H9 (cell line): ENCODE measurements at regions not wholly inside any gene's neighbourhood (a gene's known extent, or its start where the extent isn't known, plus 50 kb on each side); places are given as distances from the start of the nearest gene placed in this dataset.

Experiments
- DNase-seq: peaks from one replicate; pipeline ENCODE4 v3.0.0-alpha.2; 2017
- H2AFZ ChIP-seq: one replicate; pipeline ENCODE4 v1.6.1; 2013; ENCODE audit warnings: mild to moderate bottlenecking, low read length, control low read depth, moderate library complexity
- H2AK5ac ChIP-seq: 2 replicates; pipeline ENCODE4 v1.6.1; 2013; ENCODE audit warnings: low read length, control low read depth, mixed read lengths; ENCODE audit not compliant: insufficient read length
- H2BK120ac ChIP-seq: one replicate; pipeline ENCODE4 v1.6.1; 2013; ENCODE audit warnings: low read depth, mild to moderate bottlenecking, low read length, control low read depth, inconsistent platforms; ENCODE audit not compliant: poor library complexity, severe bottlenecking
- H2BK12ac ChIP-seq: 2 replicates; pipeline ENCODE4 v1.6.1; 2013; ENCODE audit warnings: low read length, control low read depth, mixed read lengths, low read depth; ENCODE audit not compliant: insufficient read length
- H2BK15ac ChIP-seq: 2 replicates; pipeline ENCODE4 v1.6.1; 2013; ENCODE audit warnings: low read depth, low read length, control low read depth
- H2BK20ac ChIP-seq: one replicate; pipeline ENCODE4 v1.6.1; 2013; ENCODE audit warnings: low read depth, mild to moderate bottlenecking, low read length, control low read depth, inconsistent platforms; ENCODE audit not compliant: poor library complexity, severe bottlenecking
- H2BK5ac ChIP-seq: 2 replicates; pipeline ENCODE4 v1.6.1; 2013; ENCODE audit warnings: low read length, control low read depth, mixed read lengths; ENCODE audit not compliant: insufficient read length
- H3K14ac ChIP-seq: 2 replicates; pipeline ENCODE4 v1.6.1; 2013; ENCODE audit warnings: low read length, control low read depth; ENCODE audit not compliant: insufficient read depth
- H3K18ac ChIP-seq: 2 replicates; pipeline ENCODE4 v1.6.1; 2013; ENCODE audit warnings: low read depth, mild to moderate bottlenecking, mixed read lengths, low read length, control low read depth; ENCODE audit not compliant: insufficient read length
- H3K23ac ChIP-seq: 2 replicates; pipeline ENCODE4 v1.6.1; 2013; ENCODE audit warnings: low read length, control low read depth, mixed read lengths, low read depth; ENCODE audit not compliant: insufficient read length
- H3K23me2 ChIP-seq: 2 replicates; pipeline ENCODE4 v1.6.1; 2013; ENCODE audit warnings: low read depth, mild to moderate bottlenecking, mixed read lengths, low read length, control low read depth; ENCODE audit not compliant: insufficient read length, poor library complexity, severe bottlenecking
- H3K27ac ChIP-seq: 2 replicates; pipeline ENCODE4 v1.5.1; 2013; ENCODE audit warnings: low read length, control low read depth, mixed read lengths, low read depth; ENCODE audit not compliant: insufficient read length
- H3K27me3 ChIP-seq: 2 replicates; pipeline ENCODE4 v1.6.1; 2013; ENCODE audit warnings: low read length, control low read depth, inconsistent platforms; ENCODE audit not compliant: insufficient read depth
- H3K4ac ChIP-seq: 2 replicates; pipeline ENCODE4 v1.6.1; 2013; ENCODE audit warnings: low read depth, mild to moderate bottlenecking, control low read depth, inconsistent platforms, low read length, moderate library complexity
- H3K4me1 ChIP-seq: 2 replicates; pipeline ENCODE4 v1.6.1; 2013; ENCODE audit warnings: low read length, control low read depth, inconsistent platforms; ENCODE audit not compliant: insufficient read depth
- H3K4me2 ChIP-seq: 2 replicates; pipeline ENCODE4 v1.6.1; 2013; ENCODE audit warnings: low read length, control low read depth, mixed read lengths; ENCODE audit not compliant: insufficient read length, insufficient read depth
- H3K56ac ChIP-seq: 2 replicates; pipeline ENCODE4 v1.6.1; 2013; ENCODE audit warnings: low read depth, mild to moderate bottlenecking, mixed read lengths, low read length, control low read depth; ENCODE audit not compliant: insufficient read length
- H3K79me1 ChIP-seq: 2 replicates; pipeline ENCODE4 v1.6.1; 2013; ENCODE audit warnings: low read depth, mild to moderate bottlenecking, moderate library complexity, low read length, control low read depth, inconsistent platforms; ENCODE audit not compliant: insufficient read depth, poor library complexity, severe bottlenecking
- H3K79me2 ChIP-seq: 2 replicates; pipeline ENCODE4 v1.6.1; 2013; ENCODE audit warnings: low read length, control low read depth, inconsistent platforms; ENCODE audit not compliant: insufficient read depth
- H3K9ac ChIP-seq: 2 replicates; pipeline ENCODE4 v1.6.1; 2013; ENCODE audit warnings: low read length, control low read depth, mixed read lengths; ENCODE audit not compliant: insufficient read length; ENCODE audit errors: extremely low read depth
- H3K9me3 ChIP-seq: one replicate; pipeline ENCODE4 v1.6.1; 2013; ENCODE audit warnings: low read depth, low read length, inconsistent platforms; ENCODE audit not compliant: control insufficient read depth
- H3T11ph ChIP-seq: one replicate; pipeline ENCODE4 v1.6.1; 2013; ENCODE audit warnings: mild to moderate bottlenecking, low read length, control low read depth, inconsistent platforms
- H4K20me1 ChIP-seq: one replicate; pipeline ENCODE4 v1.6.1; 2013; ENCODE audit not compliant: control insufficient read depth, insufficient read length, insufficient read depth
- H4K5ac ChIP-seq: 2 replicates; pipeline ENCODE4 v1.6.1; 2013; ENCODE audit warnings: low read depth, mild to moderate bottlenecking, mixed read lengths, low read length, control low read depth; ENCODE audit not compliant: insufficient read length
- H4K8ac ChIP-seq: replicated peaks from 2 replicates; pipeline ENCODE4 v1.6.1; 2013; ENCODE audit warnings: low read length, control low read depth, mixed read lengths, low read depth; ENCODE audit not compliant: insufficient read length
- H4K91ac ChIP-seq: 2 replicates; pipeline ENCODE4 v1.6.1; 2013; ENCODE audit warnings: low read depth, mild to moderate bottlenecking, moderate library complexity, mixed read lengths, low read length, control low read depth; ENCODE audit not compliant: insufficient read length
- H3K27ac Mint-ChIP-seq, 3 experiments: 2 replicates in 2 of 3; 3 replicates in 1 of 3; pipeline ENCODE4 v1.8.0; 2020 to 2021; ENCODE audit warnings: mixed read lengths in 3 of 3, mild to moderate bottlenecking in 1 of 3, moderate library complexity in 1 of 3
- H3K27me3 Mint-ChIP-seq: 2 replicates; pipeline ENCODE4 v1.8.0; 2021; ENCODE audit warnings: low read depth, mild to moderate bottlenecking, moderate library complexity, mixed read lengths
- H3K36me3 Mint-ChIP-seq, 3 experiments: 2 replicates in 2 of 3; 3 replicates in 1 of 3; pipeline ENCODE4 v1.8.0; 2020 to 2021; ENCODE audit warnings: low read depth in 3 of 3, mixed read lengths in 3 of 3; ENCODE audit not compliant: insufficient read depth in 1 of 3
- H3K4me1 Mint-ChIP-seq, 2 experiments: 2 replicates each; pipeline ENCODE4 v1.8.0; 2020; ENCODE audit warnings: mixed read lengths in 2 of 2
- H3K4me3 Mint-ChIP-seq, 2 experiments: 2 replicates in 1 of 2; 3 replicates in 1 of 2; pipeline ENCODE4 v1.8.0; 2020 to 2021; ENCODE audit warnings: mild to moderate bottlenecking in 2 of 2, mixed read lengths in 2 of 2, moderate library complexity in 1 of 2
- H3K9me3 Mint-ChIP-seq, 2 experiments: 2 replicates in 1 of 2; 3 replicates in 1 of 2; pipeline ENCODE4 v1.8.0; 2020; ENCODE audit warnings: mild to moderate bottlenecking in 2 of 2, mixed read lengths in 2 of 2, moderate library complexity in 1 of 2
- WGBS: extraction: QIAGEN DNeasy Blood & Tissue Kit; methylation state at CpG from one replicate; pipeline ENCODE4 v1.1.7; 2013; ENCODE audit warnings: missing lambda C conversion rate, low lambda C conversion rate, mixed read lengths; ENCODE audit not compliant: insufficient read length; ENCODE audit errors: extremely low coverage; 5-methylcytosine and 5-hydroxymethylcytosine counted together
- TF ChIP-seq, protein P1 (sequence below): fragments of 200-600 bp; sonication (generic); conservative IDR thresholded peaks from 3 replicates; pipeline ENCODE4 v1.8.0; 2021; ENCODE audit warnings: antibody characterized with exemption, mild to moderate bottlenecking

DNA sequence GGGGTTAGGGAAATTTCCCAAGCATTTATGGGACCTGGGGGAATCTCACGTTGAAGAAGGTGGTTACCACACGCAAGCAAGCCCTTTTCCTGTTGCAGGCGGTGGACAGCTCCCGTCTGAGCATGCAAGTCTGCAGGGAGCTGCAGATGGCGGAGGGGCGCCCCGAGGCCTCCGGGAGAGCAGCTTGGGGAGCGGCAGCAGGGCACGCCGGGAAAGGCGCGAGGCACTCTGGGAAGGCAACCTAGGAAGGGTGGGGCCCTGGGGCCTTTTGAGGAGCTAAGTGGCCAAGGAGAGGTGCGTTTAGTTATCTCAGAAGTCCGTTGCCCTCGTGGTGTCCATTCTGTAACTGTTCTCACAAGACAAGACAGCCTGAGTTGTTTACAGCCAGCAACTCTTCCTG lies 57.0 kb upstream of the SLC25A4 start:
- H2AFZ ChIP-seq, result no peak overlapping the region
- H4K91ac ChIP-seq, result no peak overlapping the region
- DNase-seq, result peak; percentile 60
- H3K27me3 Mint-ChIP-seq, result no peaks in the 10 kb centered on the region
- H3K23me2 ChIP-seq, result no peaks in the 10 kb centered on the region
- TF ChIP-seq, protein P1, sequence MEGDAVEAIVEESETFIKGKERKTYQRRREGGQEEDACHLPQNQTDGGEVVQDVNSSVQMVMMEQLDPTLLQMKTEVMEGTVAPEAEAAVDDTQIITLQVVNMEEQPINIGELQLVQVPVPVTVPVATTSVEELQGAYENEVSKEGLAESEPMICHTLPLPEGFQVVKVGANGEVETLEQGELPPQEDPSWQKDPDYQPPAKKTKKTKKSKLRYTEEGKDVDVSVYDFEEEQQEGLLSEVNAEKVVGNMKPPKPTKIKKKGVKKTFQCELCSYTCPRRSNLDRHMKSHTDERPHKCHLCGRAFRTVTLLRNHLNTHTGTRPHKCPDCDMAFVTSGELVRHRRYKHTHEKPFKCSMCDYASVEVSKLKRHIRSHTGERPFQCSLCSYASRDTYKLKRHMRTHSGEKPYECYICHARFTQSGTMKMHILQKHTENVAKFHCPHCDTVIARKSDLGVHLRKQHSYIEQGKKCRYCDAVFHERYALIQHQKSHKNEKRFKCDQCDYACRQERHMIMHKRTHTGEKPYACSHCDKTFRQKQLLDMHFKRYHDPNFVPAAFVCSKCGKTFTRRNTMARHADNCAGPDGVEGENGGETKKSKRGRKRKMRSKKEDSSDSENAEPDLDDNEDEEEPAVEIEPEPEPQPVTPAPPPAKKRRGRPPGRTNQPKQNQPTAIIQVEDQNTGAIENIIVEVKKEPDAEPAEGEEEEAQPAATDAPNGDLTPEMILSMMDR, result no peak
- H3K9me3 Mint-ChIP-seq, result no peaks in the 10 kb centered on the region
- no peak overlapping the region for H2BK120ac ChIP-seq
- no peaks in the 10 kb centered on the region for H3K27me3 ChIP-seq
- H2AK5ac ChIP-seq, result no peak overlapping the region
- no peak overlapping the region for H3K9ac ChIP-seq
- H3T11ph ChIP-seq, result no peak overlapping the region
- no peak overlapping the region for H3K4me3 Mint-ChIP-seq
- WGBS, result no CpG with 5 or more reads among the region's 16 CpGs
- no peak overlapping the region for H3K56ac ChIP-seq
- H3K4me1 ChIP-seq, result peaks cover 7% of the 10 kb centered on the region
- no peak overlapping the region for H2BK15ac ChIP-seq
- no peak overlapping the region for H2BK5ac ChIP-seq
- H3K79me2 ChIP-seq, result no peaks in the 10 kb centered on the region
- peaks cover 5 to 31% of the 10 kb centered on the region in 2 experiments for H3K4me1 Mint-ChIP-seq
- no peak overlapping the region for H3K14ac ChIP-seq
- no peak overlapping the region for H2BK20ac ChIP-seq
- no peaks in the 10 kb centered on the region for H3K36me3 Mint-ChIP-seq
- H4K8ac ChIP-seq, result no peak overlapping the region
- H3K27ac Mint-ChIP-seq, result no peak overlapping the region; a peak in 1 of 7 replicates
- no peak overlapping the region for H3K18ac ChIP-seq
- H3K23ac ChIP-seq, result no peak overlapping the region
- no peak overlapping the region for H3K4me2 ChIP-seq
- H3K79me1 ChIP-seq, result no peaks in the 10 kb centered on the region
- H3K4ac ChIP-seq, result no peak overlapping the region
- no peaks in the 10 kb centered on the region for H3K9me3 ChIP-seq
- H3K27ac ChIP-seq, result no peak overlapping the region
- H4K5ac ChIP-seq, result no peak overlapping the region
- H4K20me1 ChIP-seq, result no peaks in the 10 kb centered on the region
- H2BK12ac ChIP-seq, result no peak overlapping the region
